Spinal cord (tissue), 9 donors: ENCODE measurements at regions not wholly inside any gene's neighbourhood (a gene's known extent, or its start where the extent isn't known, plus 50 kb on each side); places are given as distances from the start of the nearest gene placed in this dataset.
A peak's percentile ranks its signal among the peaks of the same experiment; 100 is the strongest.
"Not testable (repeated sequence)": the region's sequence is repeated elsewhere in the genome, so short reads cannot be mapped to it uniquely, and the experiment has no call there.

Experiments used
- DNase-seq, 6 donors: peaks; one replicate each; pipeline versions ENCODE4 v3.0.0 to v3.0.0-alpha.2; 2013 to 2015; ENCODE audit warnings: low spot score in 6 of 6, low read depth in 4 of 6
- H3K27ac ChIP-seq: one replicate; pipeline ENCODE4 v1.5.1; 2013; ENCODE audit warnings: low read depth, low read length, control low read depth
- H3K27me3 ChIP-seq: one replicate; pipeline ENCODE4 v1.6.1; 2013; ENCODE audit warnings: low read length; ENCODE audit not compliant: control insufficient read depth, insufficient read depth
- H3K36me3 ChIP-seq: one replicate; pipeline ENCODE4 v1.6.1; 2013; ENCODE audit warnings: low read length; ENCODE audit not compliant: control insufficient read depth, insufficient read depth
- H3K4me1 ChIP-seq: one replicate; pipeline ENCODE4 v1.6.1; 2013; ENCODE audit warnings: low read length; ENCODE audit not compliant: control insufficient read depth, insufficient read depth
- H3K4me3 ChIP-seq: one replicate; pipeline ENCODE4 v1.5.1; 2013; ENCODE audit warnings: low read depth, low read length, control low read depth
- H3K9me3 ChIP-seq: one replicate; pipeline ENCODE4 v1.6.1; 2013; ENCODE audit warnings: low read length; ENCODE audit not compliant: control insufficient read depth, insufficient read depth
- WGBS: methylation state at CpG from one replicate; pipeline ENCODE4 v1.1.5; 2013; ENCODE audit warnings: missing lambda C conversion rate; ENCODE audit not compliant: insufficient coverage; 5-methylcytosine and 5-hydroxymethylcytosine counted together
- donor health status: healthy.

DNA sequence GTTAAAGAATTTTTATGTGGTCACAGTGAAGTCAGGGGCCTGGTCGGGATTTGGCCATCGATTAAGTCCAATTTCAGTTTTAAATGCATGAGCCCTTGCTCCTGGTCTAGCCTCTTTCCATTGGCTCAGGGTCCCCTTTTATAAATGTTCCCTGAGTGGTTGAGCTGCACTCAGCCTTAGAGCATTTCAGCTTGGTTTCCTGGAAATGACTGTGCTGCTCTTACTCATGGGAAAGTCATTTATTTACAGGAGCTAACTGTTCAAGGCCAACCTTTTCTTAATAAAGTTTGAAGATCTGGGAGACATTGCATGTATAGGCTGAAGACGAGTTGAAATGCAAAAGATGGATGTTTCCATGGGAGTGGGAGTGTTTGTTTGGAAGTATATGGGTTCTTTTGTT is 98.8 kb upstream of the CLNK start:
- Histone ChIP-seq H3K27ac (no peak overlapping the region), H3K36me3 (no peaks in the 10 kb centered on the region), H3K27me3 (no peaks in the 10 kb centered on the region), H3K4me3 (no peak overlapping the region), H3K4me1 (no peaks in the 10 kb centered on the region), H3K9me3 (no peaks in the 10 kb centered on the region)
- 53% methylated on average over 3 of the region's 3 CpGs for WGBS
- peak in 2 of 6 donors; percentile 18 to 42 for DNase-seq

DNA sequence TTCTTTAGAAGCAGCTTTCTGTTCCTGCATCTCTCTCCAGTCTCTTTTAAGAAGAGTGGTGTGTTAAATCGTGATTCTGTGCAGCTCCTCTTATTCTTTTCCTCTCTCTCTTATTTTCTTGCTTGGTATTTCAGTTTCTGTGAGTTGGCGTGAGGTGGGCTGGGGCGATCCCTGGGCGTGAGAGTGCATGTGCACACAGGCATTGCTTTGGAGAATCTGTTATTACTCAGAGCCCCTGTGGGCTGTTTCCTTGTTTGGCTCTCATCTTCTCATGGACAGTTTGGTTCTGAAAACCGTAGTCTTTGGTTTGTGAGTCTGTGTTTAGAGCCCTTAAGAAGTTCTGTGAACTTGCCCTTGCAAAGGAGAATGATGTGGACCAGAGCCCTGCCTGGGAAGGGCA is 97.2 kb upstream of the CLNK start:
- H3K4me3 ChIP-seq = no peak overlapping the region
- no peaks in the 10 kb centered on the region for H3K36me3 ChIP-seq
- H3K27me3 ChIP-seq = no peaks in the 10 kb centered on the region
- H3K4me1 ChIP-seq = no peaks in the 10 kb centered on the region
- no peak overlapping the region for H3K27ac ChIP-seq
- no peaks in the 10 kb centered on the region for H3K9me3 ChIP-seq
- 98% methylated on average over 4 of the region's 5 CpGs for WGBS
- DNase-seq = no peak

GRCh38 chr4:10780803-10781202 is 96.2 kb upstream of the CLNK start:
- not testable (repeated sequence) for H3K4me3 ChIP-seq, H3K36me3 ChIP-seq, H3K27ac ChIP-seq, H3K9me3 ChIP-seq, DNase-seq, H3K27me3 ChIP-seq, H3K4me1 ChIP-seq
- 93% methylated on average over 12 of the region's 13 CpGs for WGBS

DNA sequence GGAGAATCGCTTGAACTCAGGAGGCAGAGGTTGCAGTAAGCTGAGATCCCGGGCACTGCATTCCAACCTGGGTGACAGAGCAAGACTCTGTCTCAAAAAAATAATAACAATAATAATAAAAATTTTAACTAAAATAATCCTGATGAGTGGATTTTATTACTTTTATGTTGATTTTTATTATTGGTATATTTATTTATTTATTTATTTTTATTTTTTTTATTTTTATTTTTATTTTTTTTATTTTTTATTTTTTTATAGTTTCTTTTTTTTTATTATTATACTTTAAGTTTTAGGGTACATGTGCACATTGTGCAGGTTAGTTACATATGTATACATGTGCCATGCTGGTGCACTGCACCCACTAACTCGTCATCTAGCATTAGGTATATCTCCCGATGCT is 90.6 kb upstream of the CLNK start:
- H3K36me3 ChIP-seq, H3K27ac ChIP-seq, H3K9me3 ChIP-seq, H3K4me3 ChIP-seq, H3K4me1 ChIP-seq, DNase-seq, H3K27me3 ChIP-seq: not testable (repeated sequence)
- no CpG with 5 or more reads among the region's 4 CpGs for WGBS

- H3K27ac ChIP-seq = no peak overlapping the region
- no peaks in the 10 kb centered on the region for H3K4me1 ChIP-seq
- H3K36me3 ChIP-seq = no peaks in the 10 kb centered on the region
- H3K4me3 ChIP-seq = no peak overlapping the region
- WGBS = no CpG with 5 or more reads among the region's 2 CpGs
- no peaks in the 10 kb centered on the region for H3K27me3 ChIP-seq
- no peaks in the 10 kb centered on the region for H3K9me3 ChIP-seq
- no peak for DNase-seq
These were observed 89.1 kb upstream of the CLNK start for GRCh38 chr4:10773656-10774055.

- WGBS = 54% methylated on average over 3 of the region's 3 CpGs
- Histone ChIP-seq H3K4me3 (no peak overlapping the region), H3K9me3 (no peaks in the 10 kb centered on the region), H3K27me3 (no peaks in the 10 kb centered on the region), H3K36me3 (no peaks in the 10 kb centered on the region), H3K4me1 (no peaks in the 10 kb centered on the region), H3K27ac (no peak overlapping the region)
- DNase-seq = peak in 2 of 6 donors; percentile 17 to 60
These were observed 88.4 kb upstream of the CLNK start for GRCh38 chr4:10773010-10773409.

DNA sequence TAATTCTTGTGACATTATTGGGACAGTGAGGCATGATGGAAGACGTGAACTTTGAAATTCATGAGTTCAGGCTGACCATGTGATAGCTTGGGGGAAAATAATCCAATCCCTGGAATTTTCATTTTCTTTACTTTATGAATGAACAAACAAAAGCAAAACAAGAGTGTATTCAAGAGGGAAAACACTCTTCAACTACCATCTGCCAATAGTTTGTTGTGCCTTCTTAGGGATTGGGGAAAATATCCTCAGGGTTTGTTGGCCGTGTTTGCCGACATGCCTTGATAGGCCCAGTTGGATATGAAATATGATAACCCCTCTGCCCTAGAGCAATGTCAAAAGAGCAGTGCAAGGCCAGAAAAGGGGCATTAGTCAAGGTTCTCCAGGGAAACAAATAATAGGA is 80.8 kb upstream of the CLNK start:
- no peaks in the 10 kb centered on the region for H3K9me3 ChIP-seq
- no peaks in the 10 kb centered on the region for H3K4me1 ChIP-seq
- no CpG with 5 or more reads among the region's 3 CpGs for WGBS
- no peak for DNase-seq
- no peaks in the 10 kb centered on the region for H3K27me3 ChIP-seq
- no peak overlapping the region for H3K27ac ChIP-seq
- no peak overlapping the region for H3K4me3 ChIP-seq
- no peaks in the 10 kb centered on the region for H3K36me3 ChIP-seq

GRCh38 chr4:10762561-10762960 is 78.0 kb upstream of the CLNK start:
- no peak overlapping the region for H3K27ac ChIP-seq
- H3K9me3 ChIP-seq = no peaks in the 10 kb centered on the region
- DNase-seq = peak in 1 of 6 donors; percentile 18
- no peak overlapping the region for H3K4me3 ChIP-seq
- 80% methylated on average over 1 of the region's 4 CpGs for WGBS
- no peaks in the 10 kb centered on the region for H3K4me1 ChIP-seq
- H3K36me3 ChIP-seq = no peaks in the 10 kb centered on the region
- H3K27me3 ChIP-seq = no peaks in the 10 kb centered on the region

DNA sequence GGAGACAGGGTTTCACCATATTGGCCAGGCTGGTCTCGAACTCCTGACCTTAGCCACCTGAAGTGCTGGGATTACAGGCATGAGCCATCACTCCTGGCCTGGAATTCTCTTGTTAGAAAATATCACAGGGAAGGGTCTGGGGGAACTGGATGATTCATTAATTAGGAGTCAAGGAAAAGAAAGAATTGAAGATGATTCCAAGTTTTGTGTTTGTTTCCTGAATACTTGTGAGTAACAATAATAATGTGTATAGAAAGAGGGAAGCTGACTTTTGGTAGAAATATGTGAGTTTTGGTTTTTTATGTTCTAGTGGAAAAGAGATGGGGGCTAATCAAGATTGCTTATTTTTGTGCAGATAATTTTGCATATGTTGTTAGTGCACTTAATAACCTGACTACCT is 77.3 kb upstream of the CLNK start:
- no peak for DNase-seq
- Histone ChIP-seq H3K4me3 (no peak overlapping the region), H3K27ac (no peak overlapping the region), H3K9me3 (no peaks in the 10 kb centered on the region), H3K27me3 (no peaks in the 10 kb centered on the region), H3K4me1 (no peaks in the 10 kb centered on the region), H3K36me3 (no peaks in the 10 kb centered on the region)
- 92% methylated on average over 1 of the region's 1 CpG for WGBS

GRCh38 chr4:10760086-10760485 is 75.5 kb upstream of the CLNK start:
- DNase-seq = no peak
- Histone ChIP-seq H3K27me3 (no peaks in the 10 kb centered on the region), H3K4me1 (no peaks in the 10 kb centered on the region), H3K4me3 (no peak overlapping the region), H3K9me3 (no peaks in the 10 kb centered on the region), H3K36me3 (no peaks in the 10 kb centered on the region), H3K27ac (no peak overlapping the region)
- WGBS = no CpG with 5 or more reads among the region's 3 CpGs
